ENCODE measurements at regions not wholly inside any gene's neighbourhood (a gene's known extent, or its start where the extent isn't known, plus 50 kb on each side); places are given as distances from the start of the nearest gene placed in this dataset.

DNA sequence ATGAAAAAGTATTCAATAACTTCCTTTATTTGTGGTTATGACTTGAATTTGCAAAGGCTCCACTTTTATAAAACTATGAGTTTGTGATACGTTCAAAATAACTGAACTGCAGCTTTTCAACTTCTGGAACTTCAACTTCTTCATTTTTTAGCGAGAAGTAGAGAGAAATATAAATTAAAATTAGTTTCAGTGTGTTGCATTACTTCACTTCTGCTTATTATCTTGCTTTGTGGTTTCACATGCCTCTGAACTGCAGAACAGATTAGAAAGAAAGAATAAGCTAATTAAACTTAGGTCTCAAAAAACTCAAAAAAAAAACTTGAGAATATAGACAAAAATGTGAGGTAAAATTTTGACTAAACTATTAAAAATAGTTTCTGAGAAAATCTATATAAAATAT lies 1073.4 kb downstream of the PCDH17 start:
- TF ChIP-seq BCL11B (tag by site-specific recombination; IDR thresholded peaks at IDR 0.05; ENCODE audit: low read depth) (no peak), ZNF335 (tag by site-specific recombination; conservative IDR thresholded peaks at IDR 0.05) (no peak), HOXA7 (CRISPR knock-in tag; IDR thresholded peaks at IDR 0.05; ENCODE audit: borderline replicate concordance) (no peak), ZNF311 (tag by site-specific recombination; IDR thresholded peaks at IDR 0.05; ENCODE audit: borderline replicate concordance) (no peak), ZNF324 (tag by site-specific recombination; IDR thresholded peaks at IDR 0.05) (no peak), ZNF558 (tag by site-specific recombination; IDR thresholded peaks at IDR 0.05) (no peak), ZNF274 (IDR thresholded peaks at IDR 0.05; ENCODE audit: low read length) (no peak), ZNF274 (tag by site-specific recombination; IDR thresholded peaks at IDR 0.05; ENCODE audit: borderline replicate concordance) (no peak)
- TF ChIP-seq, protein P1, sequence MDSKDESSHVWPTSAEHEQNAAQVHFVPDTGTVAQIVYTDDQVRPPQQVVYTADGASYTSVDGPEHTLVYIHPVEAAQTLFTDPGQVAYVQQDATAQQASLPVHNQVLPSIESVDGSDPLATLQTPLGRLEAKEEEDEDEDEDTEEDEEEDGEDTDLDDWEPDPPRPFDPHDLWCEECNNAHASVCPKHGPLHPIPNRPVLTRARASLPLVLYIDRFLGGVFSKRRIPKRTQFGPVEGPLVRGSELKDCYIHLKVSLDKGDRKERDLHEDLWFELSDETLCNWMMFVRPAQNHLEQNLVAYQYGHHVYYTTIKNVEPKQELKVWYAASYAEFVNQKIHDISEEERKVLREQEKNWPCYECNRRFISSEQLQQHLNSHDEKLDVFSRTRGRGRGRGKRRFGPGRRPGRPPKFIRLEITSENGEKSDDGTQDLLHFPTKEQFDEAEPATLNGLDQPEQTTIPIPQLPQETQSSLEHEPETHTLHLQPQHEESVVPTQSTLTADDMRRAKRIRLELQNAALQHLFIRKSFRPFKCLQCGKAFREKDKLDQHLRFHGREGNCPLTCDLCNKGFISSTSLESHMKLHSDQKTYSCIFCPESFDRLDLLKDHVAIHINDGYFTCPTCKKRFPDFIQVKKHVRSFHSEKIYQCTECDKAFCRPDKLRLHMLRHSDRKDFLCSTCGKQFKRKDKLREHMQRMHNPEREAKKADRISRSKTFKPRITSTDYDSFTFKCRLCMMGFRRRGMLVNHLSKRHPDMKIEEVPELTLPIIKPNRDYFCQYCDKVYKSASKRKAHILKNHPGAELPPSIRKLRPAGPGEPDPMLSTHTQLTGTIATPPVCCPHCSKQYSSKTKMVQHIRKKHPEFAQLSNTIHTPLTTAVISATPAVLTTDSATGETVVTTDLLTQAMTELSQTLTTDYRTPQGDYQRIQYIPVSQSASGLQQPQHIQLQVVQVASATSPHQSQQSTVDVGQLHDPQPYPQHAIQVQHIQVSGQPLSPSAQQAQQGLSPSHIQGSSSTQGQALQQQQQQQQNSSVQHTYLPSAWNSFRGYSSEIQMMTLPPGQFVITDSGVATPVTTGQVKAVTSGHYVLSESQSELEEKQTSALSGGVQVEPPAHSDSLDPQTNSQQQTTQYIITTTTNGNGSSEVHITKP (tag by site-specific recombination; IDR thresholded peaks at IDR 0.05), result no peak
- TF ChIP-seq, protein P2, sequence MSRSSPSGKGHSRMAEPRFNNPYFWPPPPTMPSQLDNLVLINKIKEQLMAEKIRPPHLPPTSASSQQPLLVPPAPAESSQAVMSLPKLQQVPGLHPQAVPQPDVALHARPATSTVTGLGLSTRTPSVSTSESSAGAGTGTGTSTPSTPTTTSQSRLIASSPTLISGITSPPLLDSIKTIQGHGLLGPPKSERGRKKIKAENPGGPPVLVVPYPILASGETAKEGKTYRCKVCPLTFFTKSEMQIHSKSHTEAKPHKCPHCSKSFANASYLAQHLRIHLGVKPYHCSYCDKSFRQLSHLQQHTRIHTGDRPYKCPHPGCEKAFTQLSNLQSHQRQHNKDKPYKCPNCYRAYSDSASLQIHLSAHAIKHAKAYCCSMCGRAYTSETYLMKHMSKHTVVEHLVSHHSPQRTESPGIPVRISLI (tag by site-specific recombination; IDR thresholded peaks at IDR 0.05), result no peak
- TF ChIP-seq, protein P3, sequence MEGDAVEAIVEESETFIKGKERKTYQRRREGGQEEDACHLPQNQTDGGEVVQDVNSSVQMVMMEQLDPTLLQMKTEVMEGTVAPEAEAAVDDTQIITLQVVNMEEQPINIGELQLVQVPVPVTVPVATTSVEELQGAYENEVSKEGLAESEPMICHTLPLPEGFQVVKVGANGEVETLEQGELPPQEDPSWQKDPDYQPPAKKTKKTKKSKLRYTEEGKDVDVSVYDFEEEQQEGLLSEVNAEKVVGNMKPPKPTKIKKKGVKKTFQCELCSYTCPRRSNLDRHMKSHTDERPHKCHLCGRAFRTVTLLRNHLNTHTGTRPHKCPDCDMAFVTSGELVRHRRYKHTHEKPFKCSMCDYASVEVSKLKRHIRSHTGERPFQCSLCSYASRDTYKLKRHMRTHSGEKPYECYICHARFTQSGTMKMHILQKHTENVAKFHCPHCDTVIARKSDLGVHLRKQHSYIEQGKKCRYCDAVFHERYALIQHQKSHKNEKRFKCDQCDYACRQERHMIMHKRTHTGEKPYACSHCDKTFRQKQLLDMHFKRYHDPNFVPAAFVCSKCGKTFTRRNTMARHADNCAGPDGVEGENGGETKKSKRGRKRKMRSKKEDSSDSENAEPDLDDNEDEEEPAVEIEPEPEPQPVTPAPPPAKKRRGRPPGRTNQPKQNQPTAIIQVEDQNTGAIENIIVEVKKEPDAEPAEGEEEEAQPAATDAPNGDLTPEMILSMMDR (tag by site-specific recombination; IDR thresholded peaks at IDR 0.05), result no peak

All from HEK293 (cell line).